ENCODE measurements at regions not wholly inside any gene's neighbourhood (a gene's known extent, or its start where the extent isn't known, plus 50 kb on each side); places are given as distances from the start of the nearest gene placed in this dataset.

DNA sequence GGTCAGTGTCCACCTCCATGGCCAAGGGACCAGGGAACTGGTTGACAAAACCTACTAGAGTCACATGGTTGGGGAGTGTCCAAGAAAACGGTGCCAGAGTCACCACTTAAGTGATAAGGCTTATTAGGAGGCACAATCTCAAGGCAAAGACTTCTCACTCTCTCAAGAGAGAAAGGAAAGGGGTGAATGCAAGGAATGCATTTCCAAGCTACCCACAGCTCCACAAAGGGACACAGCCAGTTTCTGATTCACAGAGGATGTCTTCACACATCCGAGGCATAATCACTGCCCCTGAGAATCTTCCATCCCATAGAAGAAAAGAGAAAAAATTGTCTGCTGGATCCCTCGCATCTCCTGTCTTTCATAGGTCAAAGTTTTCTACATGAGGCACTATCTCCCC is 269.3 kb downstream of the TNS1 start:
- Mint-ChIP-seq H3K4me1 (no peaks in the 10 kb centered on the region), H3K27ac (no peak overlapping the region), H3K4me3 (no peak overlapping the region), H3K27me3 (ENCODE audit: low read depth in 3 of 3) (peaks cover 4 to 8% (median 5%) of the 10 kb centered on the region in 3 donors), H3K36me3 (no peaks in the 10 kb centered on the region), H3K9me3 (no peaks in the 10 kb centered on the region)
- DNase-seq, result no peak

DNA sequence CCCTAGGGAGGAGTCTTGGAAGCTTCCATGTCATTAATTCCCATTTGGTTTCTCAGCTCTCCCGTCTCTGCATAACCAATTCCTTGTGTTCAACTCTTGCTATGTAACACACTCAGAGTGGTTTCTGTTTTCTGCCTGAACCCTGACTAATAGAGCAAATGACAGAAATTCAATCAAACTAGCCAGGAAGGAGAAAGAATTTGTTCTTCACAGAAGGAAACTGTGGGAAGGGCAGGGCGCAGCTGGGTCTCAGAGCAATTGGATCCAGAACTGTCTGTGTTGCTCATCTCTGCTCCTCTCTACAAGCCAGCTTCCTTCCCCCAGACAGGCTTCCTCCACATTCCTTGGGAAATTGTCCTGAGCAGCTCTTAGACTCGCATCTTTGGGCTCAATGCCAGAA is 269.8 kb downstream of the TNS1 start:
- no peaks in the 10 kb centered on the region for H3K4me1 Mint-ChIP-seq
- no peak for DNase-seq
- no peaks in the 10 kb centered on the region for H3K9me3 Mint-ChIP-seq
- peaks cover 4 to 8% (median 5%) of the 10 kb centered on the region in 3 donors for H3K27me3 Mint-ChIP-seq (ENCODE audit: low read depth in 3 of 3)
- no peak overlapping the region for H3K4me3 Mint-ChIP-seq
- no peak overlapping the region for H3K27ac Mint-ChIP-seq
- H3K36me3 Mint-ChIP-seq, result no peaks in the 10 kb centered on the region

DNA sequence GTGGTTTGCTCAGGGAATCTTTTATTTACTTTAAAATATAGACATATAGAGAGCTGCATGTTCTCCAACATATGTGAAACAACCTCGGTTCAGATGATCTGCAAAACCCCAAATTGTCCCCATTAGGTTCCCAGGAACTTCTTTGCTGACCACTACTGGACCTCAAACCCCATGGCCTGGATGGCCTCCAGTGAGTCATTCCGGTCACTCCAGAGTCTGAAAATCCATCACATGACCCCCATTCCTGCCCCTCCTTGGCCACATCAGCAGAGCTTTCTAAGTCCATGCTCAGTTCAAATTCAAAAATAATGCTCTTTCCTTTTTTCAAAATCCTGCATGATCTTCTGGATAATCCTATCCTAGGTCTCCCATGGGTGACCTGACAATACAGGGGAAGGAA is 271.0 kb downstream of the TNS1 start:
- H3K4me3 Mint-ChIP-seq, result no peak overlapping the region
- no peaks in the 10 kb centered on the region for H3K4me1 Mint-ChIP-seq
- DNase-seq, result no peak
- H3K27me3 Mint-ChIP-seq (ENCODE audit: low read depth in 3 of 3), result peaks cover 4 to 8% (median 5%) of the 10 kb centered on the region in 3 donors
- no peaks in the 10 kb centered on the region for H3K36me3 Mint-ChIP-seq
- no peak overlapping the region for H3K27ac Mint-ChIP-seq
- no peaks in the 10 kb centered on the region for H3K9me3 Mint-ChIP-seq

DNA sequence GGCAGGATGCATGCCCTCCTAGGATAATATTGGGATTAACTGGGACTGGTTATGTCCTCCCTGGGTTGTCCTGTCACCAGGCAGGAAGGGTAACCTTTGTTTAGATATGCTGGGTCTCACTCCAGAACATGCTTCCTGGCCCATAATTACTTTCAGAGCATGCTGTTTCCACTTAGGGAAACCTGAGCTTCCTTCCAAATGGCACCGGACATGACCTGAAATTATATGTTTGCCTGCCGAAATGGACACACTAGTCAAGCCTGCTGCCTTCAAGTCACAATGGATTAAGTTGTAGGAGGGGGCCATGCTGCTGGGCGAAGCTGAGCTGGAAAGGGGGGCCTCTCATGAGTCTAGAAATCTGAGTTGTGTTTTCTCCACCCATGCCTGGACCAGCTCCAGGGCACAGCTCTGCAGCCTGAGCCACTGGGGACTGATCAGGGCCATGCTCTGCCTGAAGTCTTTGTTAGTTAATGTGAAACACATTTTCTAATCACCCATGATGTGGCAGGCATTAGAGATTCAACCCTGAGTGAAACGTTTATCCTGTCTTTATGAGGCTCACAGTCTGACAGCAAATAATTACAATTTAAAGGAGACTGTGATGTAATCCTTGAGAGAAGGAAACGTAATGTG is 273.3 kb downstream of the TNS1 start:
- Mint-ChIP-seq H3K27ac (no peak overlapping the region), H3K36me3 (no peaks in the 10 kb centered on the region), H3K9me3 (no peaks in the 10 kb centered on the region), H3K4me3 (no peak overlapping the region), H3K27me3 (ENCODE audit: low read depth in 3 of 3) (peaks cover under 1 to 8% (median 5%) of the 10 kb centered on the region in 3 donors), H3K4me1 (no peaks in the 10 kb centered on the region)
- DNase-seq, result no peak

DNA sequence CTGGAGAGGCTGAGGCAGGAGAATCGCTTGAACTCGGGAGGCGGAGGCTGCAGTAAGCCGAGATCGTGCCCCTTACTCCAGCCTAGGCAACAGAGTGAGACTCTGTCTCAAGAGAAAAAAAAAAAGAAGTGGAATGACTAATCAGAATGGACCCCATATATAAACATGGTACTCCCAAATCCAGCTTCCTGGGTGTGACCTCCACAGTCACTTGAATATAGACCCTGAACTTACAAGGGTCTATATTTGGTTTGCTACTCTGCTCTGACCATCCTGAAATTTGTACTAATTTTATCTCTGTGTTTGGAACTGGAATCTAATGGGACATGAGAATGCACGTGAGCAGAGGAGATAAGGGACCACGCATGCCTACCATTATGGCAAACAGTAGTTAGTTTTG is 275.0 kb downstream of the TNS1 start:
- Mint-ChIP-seq H3K27me3 (ENCODE audit: low read depth in 3 of 3) (peaks cover 0 to 8% (median 3%) of the 10 kb centered on the region in 3 donors), H3K9me3 (no peaks in the 10 kb centered on the region), H3K4me1 (no peaks in the 10 kb centered on the region), H3K27ac (no peak overlapping the region), H3K36me3 (no peaks in the 10 kb centered on the region), H3K4me3 (no peak overlapping the region)
- no peak for DNase-seq

DNA sequence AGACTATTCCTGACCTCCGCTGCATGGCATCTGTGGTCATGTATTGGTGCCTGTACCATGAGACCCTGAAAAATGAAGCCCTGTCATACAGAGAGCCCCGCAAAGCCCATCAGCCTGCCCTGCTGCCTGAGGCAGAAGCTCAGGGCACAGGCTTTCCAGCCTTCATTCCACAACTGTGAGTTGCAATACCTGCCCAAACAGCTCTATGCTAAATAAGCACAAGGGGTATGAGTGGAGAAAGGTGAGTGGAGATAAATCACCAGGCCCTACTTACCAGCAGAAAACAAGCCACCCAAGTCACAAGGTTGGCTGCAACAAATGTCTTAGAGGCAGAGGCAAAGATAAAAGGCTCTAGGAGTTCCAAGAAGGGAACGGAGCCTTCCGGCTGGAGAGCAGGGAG is 277.4 kb downstream of the TNS1 start:
- DNase-seq, result no peak
- H3K4me1 Mint-ChIP-seq, result no peaks in the 10 kb centered on the region
- H3K9me3 Mint-ChIP-seq, result no peaks in the 10 kb centered on the region
- no peaks in the 10 kb centered on the region for H3K36me3 Mint-ChIP-seq
- H3K27ac Mint-ChIP-seq, result no peak overlapping the region
- peaks cover 0 to 6% (median 3%) of the 10 kb centered on the region in 3 donors for H3K27me3 Mint-ChIP-seq (ENCODE audit: low read depth in 3 of 3)
- no peak overlapping the region for H3K4me3 Mint-ChIP-seq

DNA sequence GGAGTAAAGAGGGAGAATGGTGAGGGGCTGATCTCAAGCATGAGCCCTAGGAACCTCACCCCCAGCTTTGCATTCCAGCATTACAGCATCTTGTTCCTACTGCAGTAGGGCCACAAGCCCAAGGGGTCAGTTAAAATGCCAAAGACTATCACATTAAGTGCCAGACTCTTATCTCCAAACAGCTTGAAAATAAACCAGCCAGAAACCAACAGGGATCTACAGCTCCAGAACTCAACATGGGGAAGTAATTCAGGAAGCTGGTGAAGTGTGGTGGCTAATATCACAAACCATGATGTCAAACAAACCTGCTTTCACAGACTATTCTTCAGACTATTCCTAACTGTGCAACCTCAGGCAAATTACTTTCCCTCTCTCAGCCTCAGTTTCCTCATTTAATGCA is 278.3 kb downstream of the TNS1 start:
- no peak for DNase-seq
- no peak overlapping the region for H3K4me3 Mint-ChIP-seq
- H3K9me3 Mint-ChIP-seq, result no peaks in the 10 kb centered on the region
- H3K4me1 Mint-ChIP-seq, result no peaks in the 10 kb centered on the region
- H3K36me3 Mint-ChIP-seq, result no peaks in the 10 kb centered on the region
- peaks cover 0 to 5% (median under 1%) of the 10 kb centered on the region in 3 donors for H3K27me3 Mint-ChIP-seq (ENCODE audit: low read depth in 3 of 3)
- no peak overlapping the region for H3K27ac Mint-ChIP-seq

DNA sequence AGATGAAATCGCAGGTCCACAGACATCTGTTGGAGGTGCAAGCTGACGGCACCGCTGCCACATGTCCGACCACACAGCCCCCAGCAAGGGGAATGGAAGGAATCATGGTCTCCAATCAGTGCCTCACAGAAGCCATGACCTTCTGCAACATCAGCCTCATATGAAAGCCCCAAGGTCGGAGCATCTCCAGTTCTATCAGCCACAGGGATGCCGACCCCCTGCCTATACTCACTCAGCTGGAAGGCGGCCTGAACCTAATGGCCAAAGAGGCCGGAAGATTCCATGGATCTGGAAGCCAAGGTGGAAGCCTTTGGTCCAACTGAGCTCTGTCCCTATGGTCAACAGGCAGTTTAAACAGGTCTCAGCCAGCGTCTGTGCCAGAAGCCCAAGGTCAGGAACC is 278.8 kb downstream of the TNS1 start:
- no peak for DNase-seq
- Mint-ChIP-seq H3K27ac (no peak overlapping the region), H3K27me3 (ENCODE audit: low read depth in 3 of 3) (peaks cover 0 to 5% (median 0%) of the 10 kb centered on the region in 3 donors), H3K9me3 (no peaks in the 10 kb centered on the region), H3K36me3 (no peaks in the 10 kb centered on the region), H3K4me1 (no peaks in the 10 kb centered on the region), H3K4me3 (no peak overlapping the region)

DNA sequence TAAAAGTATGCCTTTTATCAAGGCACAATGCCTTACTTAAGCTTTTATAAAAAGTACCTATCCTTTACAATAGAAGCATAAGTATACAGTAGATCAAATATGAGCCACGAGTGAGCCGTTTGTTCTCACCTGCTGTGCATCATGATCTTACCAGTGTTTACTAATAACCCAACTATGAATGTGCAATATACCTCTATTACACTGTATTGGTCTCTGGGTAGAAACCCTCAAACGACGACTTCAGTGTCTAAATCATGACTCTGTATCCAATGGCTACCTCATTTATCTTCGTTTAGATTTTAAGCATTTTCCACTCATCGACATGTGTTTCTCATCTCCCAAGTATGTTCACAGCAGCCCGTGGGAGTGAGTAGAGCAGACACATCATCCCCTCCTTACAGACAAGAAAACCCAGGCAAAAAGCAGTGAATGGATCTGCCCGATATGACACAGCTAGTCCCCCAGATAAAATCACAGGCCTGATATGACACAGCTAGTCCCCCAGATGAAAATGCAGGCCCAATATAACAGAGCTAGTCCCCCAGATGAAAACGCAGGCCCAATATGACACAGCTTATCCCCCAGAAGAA is 279.8 kb downstream of the TNS1 start:
- Mint-ChIP-seq H3K36me3 (no peaks in the 10 kb centered on the region), H3K4me1 (no peaks in the 10 kb centered on the region), H3K4me3 (no peak overlapping the region), H3K27me3 (ENCODE audit: low read depth in 3 of 3) (peaks cover 2 to 5% (median 4%) of the 10 kb centered on the region in 3 donors), H3K9me3 (no peaks in the 10 kb centered on the region), H3K27ac (no peak overlapping the region)
- no peak for DNase-seq

DNA sequence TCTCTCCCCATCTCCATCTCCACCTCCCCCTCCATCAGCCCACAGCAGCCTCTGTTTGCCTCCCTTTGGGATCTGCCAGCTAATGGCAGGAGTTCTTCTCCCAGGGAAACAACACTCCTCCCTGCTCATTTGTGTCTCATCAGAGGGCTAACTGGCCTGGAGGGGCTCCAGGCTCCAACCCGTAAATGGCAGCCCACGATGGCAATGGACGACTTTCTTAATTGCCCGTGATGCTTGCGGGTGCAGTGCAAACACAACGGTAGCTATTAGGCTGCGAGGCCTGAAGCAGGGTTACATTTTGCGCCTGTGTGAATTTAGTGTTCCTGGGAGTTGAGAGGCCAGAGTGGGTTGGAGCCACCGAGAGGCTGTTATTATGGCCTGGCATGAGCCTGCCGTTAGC is 285.1 kb downstream of the TNS1 start:
- Mint-ChIP-seq H3K9me3 (no peaks in the 10 kb centered on the region), H3K27me3 (ENCODE audit: low read depth in 3 of 3) (peaks cover 4 to 7% (median 5%) of the 10 kb centered on the region in 3 donors), H3K4me1 (no peaks in the 10 kb centered on the region), H3K4me3 (no peak overlapping the region), H3K27ac (no peak overlapping the region), H3K36me3 (no peaks in the 10 kb centered on the region)
- no peak for DNase-seq

DNA sequence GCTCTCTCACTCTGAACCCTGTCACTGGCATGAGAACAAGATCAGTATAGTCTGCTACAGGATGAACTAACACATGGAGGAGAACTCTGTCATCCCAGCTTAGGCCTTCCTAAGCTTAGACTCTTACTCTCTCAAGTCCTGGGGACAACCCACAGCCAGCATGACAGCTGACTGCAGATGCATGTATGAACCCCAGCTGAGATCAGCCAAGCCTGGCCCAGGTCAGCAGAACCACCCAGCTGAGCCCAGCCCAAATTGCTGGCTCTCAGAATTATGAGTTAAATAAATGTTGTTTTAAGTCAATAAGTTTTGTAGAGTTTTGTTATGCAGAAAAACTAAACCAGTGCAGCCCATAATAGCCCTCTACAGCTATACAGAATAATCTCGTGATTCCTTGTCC is 287.3 kb downstream of the TNS1 start:
- Mint-ChIP-seq H3K4me1 (no peaks in the 10 kb centered on the region), H3K27ac (no peak overlapping the region), H3K27me3 (ENCODE audit: low read depth in 3 of 3) (peaks cover 4 to 7% (median 5%) of the 10 kb centered on the region in 3 donors), H3K9me3 (no peaks in the 10 kb centered on the region), H3K36me3 (no peaks in the 10 kb centered on the region), H3K4me3 (no peak overlapping the region)
- DNase-seq, result no peak

DNA sequence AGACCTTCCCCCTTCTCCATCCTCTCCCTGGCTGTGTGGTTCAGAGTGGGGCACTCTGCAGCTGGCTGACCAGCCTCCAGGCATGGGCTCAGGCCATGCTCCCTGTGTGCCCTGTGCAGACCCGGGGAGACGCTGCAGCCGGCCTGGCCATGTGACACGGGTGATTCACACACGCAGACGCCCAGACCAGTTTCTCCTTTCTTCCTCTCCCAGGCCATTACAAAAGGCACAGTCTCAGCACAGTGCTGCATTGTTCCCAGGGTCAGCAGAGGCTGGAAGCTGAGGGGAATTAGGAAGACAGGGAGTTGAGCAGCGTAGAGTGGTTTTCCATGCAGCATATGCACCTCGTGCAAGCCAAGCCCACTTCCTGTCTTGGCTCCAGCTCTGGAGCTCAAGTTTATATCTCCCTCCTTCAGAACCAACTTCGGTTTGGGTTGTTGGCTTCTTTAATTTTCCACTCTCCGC is 288.5 kb downstream of the TNS1 start:
- Mint-ChIP-seq H3K4me3 (no peak overlapping the region), H3K27me3 (ENCODE audit: low read depth in 3 of 3) (peaks cover 4 to 7% (median 5%) of the 10 kb centered on the region in 3 donors), H3K4me1 (no peaks in the 10 kb centered on the region), H3K9me3 (no peaks in the 10 kb centered on the region), H3K27ac (no peak overlapping the region), H3K36me3 (no peaks in the 10 kb centered on the region)
- DNase-seq, result no peak

DNA sequence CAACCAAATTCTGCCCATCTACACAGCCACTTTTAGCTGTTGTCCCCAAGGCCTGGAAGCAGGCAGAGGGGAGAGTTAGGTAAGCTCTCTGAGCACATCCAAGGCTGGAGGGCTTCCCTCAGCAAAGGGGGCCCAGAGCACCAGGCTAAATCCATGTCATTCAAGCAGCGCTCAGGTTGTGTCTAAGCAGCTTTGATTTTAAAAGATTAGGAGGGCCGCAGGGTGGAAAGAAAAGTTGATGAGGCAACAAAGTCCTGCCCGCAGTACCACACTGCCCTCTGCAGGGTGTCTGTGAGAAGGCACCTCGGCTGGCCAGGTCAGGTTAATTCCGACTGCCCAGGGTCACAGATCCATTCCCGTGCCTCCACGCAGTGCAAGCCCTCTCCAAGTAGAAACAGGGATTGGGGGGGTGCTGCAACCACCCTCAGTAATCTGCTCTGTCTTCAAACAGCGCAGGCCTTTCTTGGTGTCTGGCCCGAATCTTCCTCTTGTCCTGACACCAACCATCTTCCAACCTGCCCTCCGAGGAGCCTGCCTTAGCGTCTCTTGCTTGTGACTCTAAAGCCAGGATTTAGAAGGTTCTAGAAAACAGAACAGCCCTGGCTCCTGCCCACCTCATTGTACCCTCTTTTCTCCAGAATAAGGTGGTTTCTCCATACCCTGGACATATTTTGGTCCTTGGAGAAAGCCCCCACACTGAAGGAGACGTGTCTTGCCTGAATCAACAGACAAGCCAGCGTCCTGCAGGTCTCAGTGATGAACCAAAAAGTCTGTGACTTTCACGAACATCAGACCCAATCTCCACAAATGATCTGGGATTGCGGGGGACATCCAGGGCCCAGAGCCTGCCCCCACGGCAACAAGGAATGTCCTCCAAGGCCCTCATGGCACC is 289.2 kb downstream of the TNS1 start:
- no peak overlapping the region for H3K4me3 Mint-ChIP-seq
- peak; percentile 29 to 57 (median 50) for DNase-seq
- H3K27ac Mint-ChIP-seq, result no peak overlapping the region
- H3K27me3 Mint-ChIP-seq (ENCODE audit: low read depth in 3 of 3), result peaks cover 3 to 5% (median 5%) of the 10 kb centered on the region in 3 donors
- no peaks in the 10 kb centered on the region for H3K36me3 Mint-ChIP-seq
- no peaks in the 10 kb centered on the region for H3K4me1 Mint-ChIP-seq
- no peaks in the 10 kb centered on the region for H3K9me3 Mint-ChIP-seq

DNA sequence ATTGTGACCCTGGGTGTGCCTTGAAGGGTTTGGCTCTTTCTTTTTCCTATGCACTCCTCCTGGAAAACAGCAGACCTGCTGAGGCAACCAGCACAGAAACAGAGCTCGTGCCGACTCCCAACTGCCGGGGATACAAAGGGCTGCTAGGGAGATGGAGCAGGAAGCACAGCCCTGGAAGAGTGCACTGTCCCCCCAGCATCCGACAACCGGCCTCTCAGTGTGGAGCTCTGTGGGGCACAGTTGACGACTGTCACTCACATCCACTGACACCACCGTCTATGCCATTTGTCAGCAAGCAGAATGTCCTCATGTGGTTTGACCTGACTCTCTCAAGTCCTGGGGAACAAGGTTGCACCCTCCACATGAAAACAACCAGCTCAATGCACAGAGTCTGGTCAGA is 290.4 kb downstream of the TNS1 start:
- no peaks in the 10 kb centered on the region for H3K36me3 Mint-ChIP-seq

More for the DNA sequence above, 290.4 kb downstream of the TNS1 start:
- H3K4me3 Mint-ChIP-seq, result no peak overlapping the region
- no peak for DNase-seq
- no peak overlapping the region for H3K27ac Mint-ChIP-seq
- H3K9me3 Mint-ChIP-seq, result no peaks in the 10 kb centered on the region
- peaks cover 0 to 4% (median 1%) of the 10 kb centered on the region in 3 donors for H3K27me3 Mint-ChIP-seq (ENCODE audit: low read depth in 3 of 3)
- H3K4me1 Mint-ChIP-seq, result no peaks in the 10 kb centered on the region
